ENCODE measurements at regions not wholly inside any gene's neighbourhood (a gene's known extent, or its start where the extent isn't known, plus 50 kb on each side); places are given as distances from the start of the nearest gene placed in this dataset.

GRCh38 chr12:125619723-125620122, 554.5 kb downstream of the AACS start:
- no peak for TF ChIP-seq CTCF (conservative IDR thresholded peaks at IDR 0.05)
- no peak overlapping the region for H3K27ac ChIP-seq

GRCh38 chr12:125633686-125634085, 568.5 kb downstream of the AACS start:
- no peak overlapping the region for H3K27ac ChIP-seq
- TF ChIP-seq CTCF (conservative IDR thresholded peaks at IDR 0.05), result no peak

- TF ChIP-seq CTCF (conservative IDR thresholded peaks at IDR 0.05), result no peak
- H3K27ac ChIP-seq, result no peak overlapping the region
Measured at GRCh38 chr12:125634813-125635212, 569.6 kb downstream of the AACS start.

- H3K27ac ChIP-seq, result no peak overlapping the region
- TF ChIP-seq CTCF (conservative IDR thresholded peaks at IDR 0.05), result no peak
Measured at GRCh38 chr12:125639826-125640225, 574.6 kb downstream of the AACS start.

GRCh38 chr12:125643055-125643454, 577.8 kb downstream of the AACS start:
- no peak for TF ChIP-seq CTCF (conservative IDR thresholded peaks at IDR 0.05)
- no peak overlapping the region for H3K27ac ChIP-seq

GRCh38 chr12:125645724-125646123, 580.5 kb downstream of the AACS start:
- no peak for TF ChIP-seq CTCF (conservative IDR thresholded peaks at IDR 0.05)
- no peak overlapping the region for H3K27ac ChIP-seq

GRCh38 chr12:125650587-125650986, 585.4 kb downstream of the AACS start:
- H3K27ac ChIP-seq, result no peak overlapping the region
- no peak for TF ChIP-seq CTCF (conservative IDR thresholded peaks at IDR 0.05)

- TF ChIP-seq CTCF (conservative IDR thresholded peaks at IDR 0.05), result no peak
- H3K27ac ChIP-seq, result no peak overlapping the region
Measured at GRCh38 chr12:125651625-125652024, 586.4 kb downstream of the AACS start.

Data from VCaP (cell line).